ENCODE measurements at regions not wholly inside any gene's neighbourhood (a gene's known extent, or its start where the extent isn't known, plus 50 kb on each side); places are given as distances from the start of the nearest gene placed in this dataset.
A peak's percentile ranks its signal among the peaks of the same experiment; 100 is the strongest.

- peak; percentile 18 for DNase-seq
Measured at GRCh38 chr6:170093658-170094596, 197.0 kb downstream of the DLL1 start.

DNA sequence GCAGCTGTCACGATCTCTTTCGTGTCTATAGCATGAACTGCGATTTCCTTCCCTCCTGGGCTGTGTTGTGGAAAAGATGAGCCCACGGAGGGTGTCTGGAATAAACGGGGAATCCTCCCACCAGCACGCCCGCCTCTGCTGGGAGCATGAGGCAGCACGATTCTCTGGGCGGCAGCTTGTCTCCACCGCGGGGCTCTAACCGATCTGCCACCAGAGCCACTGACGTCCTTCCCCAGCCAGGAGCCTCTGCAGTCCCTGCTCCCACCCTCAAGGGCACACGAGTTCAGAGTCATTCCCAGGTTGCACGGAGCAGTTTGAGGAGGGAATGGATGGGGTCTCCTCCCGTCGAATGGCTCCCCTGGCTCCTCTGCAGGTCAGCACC is 197.6 kb downstream of the DLL1 start:
- no peak for DNase-seq

DNA sequence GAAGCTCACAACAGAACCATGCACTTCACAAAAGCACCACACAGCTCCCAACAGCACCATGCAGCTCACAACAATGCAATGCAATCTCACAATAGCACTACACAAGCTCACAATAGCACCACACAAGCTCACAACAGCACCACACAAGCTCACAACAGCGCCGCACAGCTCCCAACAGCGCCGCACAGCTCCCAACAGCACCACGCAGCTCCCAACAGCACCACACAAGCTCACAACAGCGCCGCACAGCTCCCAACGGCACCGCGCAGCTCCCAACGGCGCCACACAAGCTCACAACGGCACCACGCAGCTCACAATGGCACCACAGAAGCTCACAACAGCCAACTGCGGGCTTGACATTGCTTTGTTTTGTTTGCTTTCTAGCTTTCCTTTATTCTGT is 198.1 kb downstream of the DLL1 start:
- peak; percentile 8 for DNase-seq

GRCh38 chr6:170091639-170092579 is 199.0 kb downstream of the DLL1 start:
- DNase-seq, result peak; percentile 2

- peak; percentile 3 for DNase-seq
Measured at GRCh38 chr6:170091000-170091638, 199.8 kb downstream of the DLL1 start.

DNA sequence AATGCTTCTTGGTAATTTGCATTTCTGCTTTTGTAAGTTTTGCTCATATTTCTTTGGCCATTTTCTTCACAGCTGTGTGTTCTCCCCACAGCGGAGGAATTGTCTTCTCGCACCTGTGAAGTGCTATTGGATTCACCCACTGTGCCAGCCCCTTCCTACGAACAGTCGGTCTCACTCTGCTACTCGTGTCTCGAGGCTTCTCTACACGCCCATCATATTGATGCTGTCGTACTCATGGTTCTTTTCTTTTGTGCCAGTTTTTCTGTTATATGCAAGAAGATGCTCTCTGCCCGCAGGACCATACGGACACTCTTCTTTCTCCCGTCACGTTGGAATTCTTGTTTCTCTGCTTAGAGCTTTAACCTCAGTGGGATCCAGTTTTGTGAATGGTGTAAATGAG is 200.3 kb downstream of the DLL1 start:
- DNase-seq, result peak; percentile 6

GRCh38 chr6:170089963-170090362 is 200.9 kb downstream of the DLL1 start:
- DNase-seq, result peak; percentile 12

DNA sequence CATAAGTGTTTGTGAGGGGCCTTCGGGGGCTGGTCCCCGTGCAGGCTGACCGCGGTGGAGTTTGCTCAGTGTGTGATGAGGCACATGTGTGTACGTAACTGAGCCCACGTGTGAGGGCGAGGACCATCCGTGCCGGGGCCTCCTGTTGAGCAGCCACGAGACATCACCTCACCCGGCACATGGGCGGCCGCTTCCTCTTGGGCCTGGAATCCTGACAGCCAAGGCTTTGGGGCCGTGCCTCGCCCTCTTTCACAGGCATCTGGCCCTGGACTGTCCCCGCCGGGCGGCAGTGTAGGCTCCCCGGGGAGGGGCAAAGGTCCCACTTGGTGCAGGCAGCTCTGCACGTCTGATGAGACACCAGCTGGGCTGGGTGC is 202.3 kb downstream of the DLL1 start:
- peak; percentile 15 for DNase-seq

DNA sequence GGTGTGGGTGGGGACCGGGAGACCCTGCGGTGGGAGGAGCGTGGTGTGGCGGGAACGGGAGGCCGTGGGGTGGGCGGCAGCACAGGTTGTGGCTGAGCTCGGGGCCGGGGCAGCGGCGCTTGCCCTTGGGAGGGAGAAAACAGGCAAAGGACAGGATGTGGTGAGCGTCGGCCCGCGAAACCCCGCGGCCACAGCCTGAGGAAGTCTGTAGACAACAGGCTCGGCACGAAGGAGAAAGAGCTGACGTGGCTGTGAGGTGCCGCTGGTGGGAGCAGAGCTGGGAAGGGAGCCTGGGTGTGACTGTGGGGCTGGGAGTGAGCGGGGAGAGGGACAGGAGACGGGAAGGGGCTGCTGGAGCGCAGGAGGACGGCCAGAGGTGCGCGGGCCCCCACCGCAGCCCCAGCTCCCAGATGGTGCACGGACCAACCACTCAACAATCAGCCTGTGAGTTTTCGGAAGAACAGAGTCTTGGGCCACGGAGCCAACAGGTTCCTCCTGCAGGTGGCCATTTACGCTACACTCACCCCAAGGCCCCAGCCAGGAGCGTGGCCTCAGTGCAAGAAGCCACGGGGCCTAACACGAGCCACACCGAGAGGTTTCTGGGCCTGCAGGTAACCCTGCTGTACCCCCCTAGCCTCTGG is 202.8 kb downstream of the DLL1 start:
- DNase-seq, result peak; percentile 28

GRCh38 chr6:170087421-170087780 is 203.5 kb downstream of the DLL1 start:
- peak; percentile 40 for DNase-seq

GRCh38 chr6:170086639-170087420 is 204.0 kb downstream of the DLL1 start:
- DNase-seq, result peak; percentile 7

DNA sequence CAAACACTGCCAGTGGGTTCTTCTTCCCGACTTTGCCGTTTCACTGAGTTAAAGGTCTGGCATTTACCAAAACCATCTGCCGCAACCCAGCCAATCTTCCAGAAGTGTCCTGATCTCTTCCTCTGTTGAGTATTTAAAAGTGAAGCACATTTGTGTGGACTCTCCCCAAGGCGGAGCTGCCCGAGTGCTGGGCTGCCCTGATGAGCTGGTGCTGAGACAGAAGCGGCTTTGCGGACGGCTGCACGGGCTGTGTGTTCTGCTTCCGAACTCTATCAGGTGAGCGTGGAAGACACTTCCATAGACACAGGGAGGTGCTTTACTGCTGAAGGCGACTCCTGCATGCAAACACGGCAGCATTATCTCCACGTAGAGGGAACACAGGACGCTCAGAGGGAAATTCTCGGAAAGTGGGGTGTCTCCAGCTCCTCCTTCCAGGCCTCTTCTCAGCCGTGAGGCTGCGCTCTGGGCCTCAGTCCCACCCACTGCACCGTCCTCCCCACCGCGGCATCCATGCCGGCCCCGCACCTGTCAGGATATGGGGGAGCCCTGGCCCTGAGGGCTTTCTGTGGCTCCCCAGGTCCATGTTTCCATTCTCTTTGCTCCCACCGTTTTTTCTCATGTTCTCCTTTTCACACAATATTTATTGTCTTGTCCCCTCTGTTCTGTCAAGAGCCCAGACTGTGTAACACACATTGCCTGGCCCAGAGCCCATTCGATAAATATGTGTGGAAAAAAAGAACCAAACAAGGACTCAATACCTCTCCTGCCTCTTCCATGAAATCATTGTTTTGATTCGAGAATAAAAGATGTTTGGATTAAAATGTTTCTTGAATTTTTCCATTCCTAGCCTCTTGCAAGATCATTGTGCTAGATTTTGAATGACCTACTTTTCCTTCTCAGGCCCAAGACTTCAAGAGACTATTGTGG is 205.1 kb downstream of the DLL1 start:
- peak; percentile 2 for DNase-seq

GRCh38 chr6:170084166-170084730 is 206.6 kb downstream of the DLL1 start:
- DNase-seq, result peak; percentile 1

DNA sequence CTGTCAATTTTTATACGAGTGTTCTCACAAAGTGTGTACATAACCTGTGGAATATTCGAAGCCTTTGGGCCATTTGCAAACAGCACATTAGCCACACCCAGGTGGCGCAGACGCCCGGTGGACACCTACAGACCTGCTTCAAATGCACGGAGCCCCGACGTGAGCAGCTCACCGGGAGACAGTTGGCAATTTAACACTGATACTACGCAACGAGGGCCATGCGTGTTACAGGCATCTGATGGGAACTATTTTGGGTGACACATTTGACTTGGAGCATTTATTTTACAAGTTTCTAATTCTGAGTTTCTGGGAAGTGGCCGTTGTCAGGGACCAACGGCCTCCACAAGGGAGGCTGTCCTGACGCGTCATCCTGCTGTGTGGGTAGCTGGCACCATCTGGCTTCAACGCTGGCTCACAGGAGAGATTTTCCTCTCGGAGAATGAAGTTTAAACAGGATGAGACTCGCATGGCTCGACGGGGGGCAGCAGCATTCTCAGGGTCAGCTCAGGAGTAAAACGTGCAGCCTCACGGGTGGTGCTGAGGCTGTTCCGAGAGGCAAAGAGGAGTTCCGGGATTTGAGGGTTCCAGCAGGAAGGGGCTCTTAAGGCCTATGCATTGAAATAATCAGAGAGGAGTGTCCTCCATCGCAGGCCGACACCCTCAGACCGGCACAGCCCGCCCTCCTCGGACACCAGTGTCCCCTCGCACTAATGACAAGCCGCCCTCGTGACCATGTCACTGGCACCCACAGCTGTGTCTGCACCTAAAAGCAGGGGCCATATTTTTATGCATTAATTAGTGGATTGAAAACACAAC is 207.4 kb downstream of the DLL1 start:
- peak; percentile 2 for DNase-seq

DNA sequence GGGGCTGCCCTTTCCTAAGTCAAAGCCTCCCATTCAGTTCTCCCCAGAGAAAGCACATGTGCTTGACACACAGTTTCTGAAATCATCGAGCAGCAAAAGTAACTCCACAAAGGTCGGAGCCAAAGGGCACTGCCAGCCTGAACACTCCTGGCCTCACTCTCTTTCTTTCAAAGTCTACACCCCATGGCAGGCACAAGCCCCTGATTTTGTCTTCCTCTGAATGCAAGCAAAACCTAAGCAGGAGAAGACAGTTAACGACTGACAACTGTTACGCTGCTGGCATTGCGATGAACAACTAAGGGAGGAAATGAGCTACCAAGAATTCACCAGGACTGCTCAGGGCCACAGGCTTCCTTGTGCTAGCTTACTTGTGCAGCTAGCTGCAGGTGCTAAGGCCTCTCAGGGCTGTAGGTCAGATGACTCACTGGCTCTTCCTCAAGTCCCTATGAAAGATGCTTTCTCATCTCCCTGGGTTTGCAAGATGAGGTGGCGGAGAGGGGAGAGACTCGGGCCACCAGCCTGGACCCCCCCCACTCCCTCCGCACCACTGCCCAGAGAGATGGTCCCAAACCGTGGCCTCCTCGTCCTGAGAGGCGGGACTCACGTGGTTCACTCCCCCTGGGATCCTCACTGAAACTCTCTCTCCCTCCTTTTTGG is 208.2 kb downstream of the DLL1 start:
- peak; percentile 6 for DNase-seq

- no peak for DNase-seq
Measured at GRCh38 chr6:170082067-170082466, 208.8 kb downstream of the DLL1 start.

DNA sequence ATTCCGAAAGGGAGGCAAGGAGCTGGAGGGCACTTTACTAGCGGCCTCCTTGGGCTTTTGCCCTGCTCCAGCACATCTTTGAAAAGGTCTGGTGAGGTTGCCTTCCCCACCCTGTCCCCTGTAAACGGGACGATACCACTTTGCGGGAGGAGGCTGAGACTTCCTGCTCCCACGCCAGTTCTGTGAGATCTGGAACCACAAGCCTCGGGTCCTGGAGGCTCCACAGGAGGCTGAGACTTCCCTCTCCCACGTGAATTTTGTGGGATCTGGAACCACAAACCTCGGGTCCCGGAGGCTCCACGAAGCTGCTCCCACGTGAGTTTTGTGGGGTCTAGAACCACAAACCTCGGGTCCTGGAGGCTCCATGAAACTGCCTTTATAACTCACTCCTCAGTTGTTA is 209.3 kb downstream of the DLL1 start:
- peak; percentile 10 for DNase-seq

GRCh38 chr6:170080828-170081371 is 210.0 kb downstream of the DLL1 start:
- peak; percentile 73 for DNase-seq
